K562 (cell line): ENCODE measurements at regions not wholly inside any gene's neighbourhood (a gene's known extent, or its start where the extent isn't known, plus 50 kb on each side); places are given as distances from the start of the nearest gene placed in this dataset.

ENCODE experiments used
- ARID2 ChIP-seq: fragments of 450-650 bp; IDR thresholded peaks from 2 replicates; pipeline ENCODE4 v1.6.1; 2017; ENCODE audit warnings: antibody characterized with exemption, mild to moderate bottlenecking
- DPF2 ChIP-seq: fragments of 450-650 bp; IDR thresholded peaks from 2 replicates; pipeline ENCODE4 v1.6.1; 2016
- FOXK1 ChIP-seq: sonication (generic); formaldehyde crosslinking; IDR thresholded peaks from 2 replicates; pipeline ENCODE4 v1.8.0; 2022; ENCODE audit warnings: missing genetic modification reagents, mild to moderate bottlenecking, borderline replicate concordance
- HNRNPH1 ChIP-seq: fragments of 200-400 bp; formaldehyde crosslinking; optimal IDR thresholded peaks from 2 replicates; pipeline ENCODE3; 2017; ENCODE audit warnings: low read depth, mild to moderate bottlenecking, low read length, moderate library complexity
- MTA1 ChIP-seq: fragments of 450-650 bp; IDR thresholded peaks from 2 replicates; pipeline ENCODE4 v1.6.1; 2017; ENCODE audit warnings: borderline replicate concordance
- NRF1 ChIP-seq, 2 experiments: fragments of 450-650 bp; IDR thresholded peaks in 1 of 2; conservative IDR thresholded peaks in 1 of 2; 2 replicates each; pipeline ENCODE4 v1.6.1; 2014; ENCODE audit warnings: mild to moderate bottlenecking in 2 of 2
- POLR2A ChIP-seq: fragments of 450-650 bp; conservative IDR thresholded peaks from 2 replicates; pipeline ENCODE4 v1.6.1; 2016
- POLR2B ChIP-seq: fragments of 450-650 bp; IDR thresholded peaks from 2 replicates; pipeline ENCODE4 v1.6.1; 2018; ENCODE audit warnings: low read depth; ENCODE audit not compliant: partially characterized antibody
- RBFOX2 ChIP-seq: fragments of 200-400 bp; formaldehyde crosslinking; IDR thresholded peaks from 2 replicates; pipeline ENCODE4 v1.6.1; 2017; ENCODE audit warnings: low read depth, mild to moderate bottlenecking, low read length, moderate library complexity
- TGIF2 ChIP-seq: sonication (generic); formaldehyde crosslinking; IDR thresholded peaks from 2 replicates; pipeline ENCODE4 v1.8.1; 2022; ENCODE audit warnings: mild to moderate bottlenecking, missing genetic modification reagents, moderate library complexity
- XRCC4 ChIP-seq: IDR thresholded peaks from one replicate; pipeline ENCODE4 v1.6.1; 2011; ENCODE audit not compliant: insufficient read depth, insufficient read length; ENCODE audit errors: extremely low read depth
- TF ChIP-seq, protein P1 (sequence below): fragments of 200-800 bp; sonication (Bioruptor generic); IDR thresholded peaks from 2 replicates; pipeline ENCODE4 v1.6.1; 2016; ENCODE audit warnings: missing genetic modification characterization, missing compliant biosample characterization
- TF ChIP-seq, protein P2 (sequence below): fragments of 250-450 bp; sonication (Bioruptor Pico); IDR thresholded peaks from 2 replicates; pipeline ENCODE4 v1.8.0; 2022; ENCODE audit warnings: moderate library complexity, mild to moderate bottlenecking, inconsistent platforms
- TF ChIP-seq, protein P3 (sequence below), 2 experiments: IDR thresholded peaks; 2 replicates each; pipeline ENCODE4 v1.6.1; 2012; ENCODE audit warnings: improper control_type of control experiment in 2 of 2, low read depth in 2 of 2, low read length in 2 of 2, borderline replicate concordance in 1 of 2
- TF ChIP-seq, protein P4 (sequence below): IDR thresholded peaks from 2 replicates; pipeline ENCODE4 v1.6.1; 2016; ENCODE audit warnings: missing genetic modification characterization, missing compliant biosample characterization

DNA sequence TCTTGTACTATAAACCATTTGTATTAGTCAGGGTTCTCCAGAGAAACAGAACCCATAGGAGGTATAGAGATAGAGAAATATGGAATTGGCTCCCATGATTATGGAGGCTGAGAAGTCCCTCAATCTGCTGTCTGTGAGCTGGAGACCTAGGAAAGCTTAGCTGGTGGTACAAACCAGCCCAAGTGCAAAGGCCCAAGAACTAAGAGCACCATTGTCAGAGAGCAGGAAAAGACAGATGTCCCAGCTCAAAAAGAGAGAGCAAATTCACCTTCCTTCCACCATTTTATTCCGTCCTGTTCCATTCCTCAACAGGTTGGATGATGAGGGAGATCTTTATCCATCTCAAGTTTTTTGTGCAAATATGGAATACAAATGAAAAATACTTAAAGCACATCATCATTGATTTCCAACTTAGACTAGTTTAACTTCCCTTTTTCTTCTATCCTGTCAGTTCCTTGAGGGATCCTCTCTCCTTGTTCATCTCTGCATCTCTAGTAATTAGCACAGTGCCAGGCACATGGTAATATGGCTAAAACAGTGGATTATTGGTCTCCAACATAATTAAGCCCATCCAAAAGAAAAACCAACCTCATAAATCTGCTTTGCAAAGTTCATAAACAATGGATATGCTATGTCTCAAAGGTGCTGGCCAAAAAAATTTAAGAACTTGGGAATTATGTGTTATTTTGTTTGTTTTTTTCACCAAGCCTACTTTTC is 83.1 kb upstream of the PIK3CG start (continued):
- TF ChIP-seq, protein P1, sequence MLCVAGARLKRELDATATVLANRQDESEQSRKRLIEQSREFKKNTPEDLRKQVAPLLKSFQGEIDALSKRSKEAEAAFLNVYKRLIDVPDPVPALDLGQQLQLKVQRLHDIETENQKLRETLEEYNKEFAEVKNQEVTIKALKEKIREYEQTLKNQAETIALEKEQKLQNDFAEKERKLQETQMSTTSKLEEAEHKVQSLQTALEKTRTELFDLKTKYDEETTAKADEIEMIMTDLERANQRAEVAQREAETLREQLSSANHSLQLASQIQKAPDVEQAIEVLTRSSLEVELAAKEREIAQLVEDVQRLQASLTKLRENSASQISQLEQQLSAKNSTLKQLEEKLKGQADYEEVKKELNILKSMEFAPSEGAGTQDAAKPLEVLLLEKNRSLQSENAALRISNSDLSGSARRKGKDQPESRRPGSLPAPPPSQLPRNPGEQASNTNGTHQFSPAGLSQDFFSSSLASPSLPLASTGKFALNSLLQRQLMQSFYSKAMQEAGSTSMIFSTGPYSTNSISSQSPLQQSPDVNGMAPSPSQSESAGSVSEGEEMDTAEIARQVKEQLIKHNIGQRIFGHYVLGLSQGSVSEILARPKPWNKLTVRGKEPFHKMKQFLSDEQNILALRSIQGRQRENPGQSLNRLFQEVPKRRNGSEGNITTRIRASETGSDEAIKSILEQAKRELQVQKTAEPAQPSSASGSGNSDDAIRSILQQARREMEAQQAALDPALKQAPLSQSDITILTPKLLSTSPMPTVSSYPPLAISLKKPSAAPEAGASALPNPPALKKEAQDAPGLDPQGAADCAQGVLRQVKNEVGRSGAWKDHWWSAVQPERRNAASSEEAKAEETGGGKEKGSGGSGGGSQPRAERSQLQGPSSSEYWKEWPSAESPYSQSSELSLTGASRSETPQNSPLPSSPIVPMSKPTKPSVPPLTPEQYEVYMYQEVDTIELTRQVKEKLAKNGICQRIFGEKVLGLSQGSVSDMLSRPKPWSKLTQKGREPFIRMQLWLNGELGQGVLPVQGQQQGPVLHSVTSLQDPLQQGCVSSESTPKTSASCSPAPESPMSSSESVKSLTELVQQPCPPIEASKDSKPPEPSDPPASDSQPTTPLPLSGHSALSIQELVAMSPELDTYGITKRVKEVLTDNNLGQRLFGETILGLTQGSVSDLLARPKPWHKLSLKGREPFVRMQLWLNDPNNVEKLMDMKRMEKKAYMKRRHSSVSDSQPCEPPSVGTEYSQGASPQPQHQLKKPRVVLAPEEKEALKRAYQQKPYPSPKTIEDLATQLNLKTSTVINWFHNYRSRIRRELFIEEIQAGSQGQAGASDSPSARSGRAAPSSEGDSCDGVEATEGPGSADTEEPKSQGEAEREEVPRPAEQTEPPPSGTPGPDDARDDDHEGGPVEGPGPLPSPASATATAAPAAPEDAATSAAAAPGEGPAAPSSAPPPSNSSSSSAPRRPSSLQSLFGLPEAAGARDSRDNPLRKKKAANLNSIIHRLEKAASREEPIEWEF (CRISPR knock-in tag) = no peak
- TF ChIP-seq MTA1 = no peak
- TF ChIP-seq RBFOX2 = peak; percentile 66
- no peak for TF ChIP-seq NRF1 (conservative IDR thresholded peaks at IDR 0.05 in 1 of 2, IDR thresholded peaks at IDR 0.05 in 1 of 2)
- TF ChIP-seq DPF2 = peak; percentile 24
- TF ChIP-seq, protein P2, sequence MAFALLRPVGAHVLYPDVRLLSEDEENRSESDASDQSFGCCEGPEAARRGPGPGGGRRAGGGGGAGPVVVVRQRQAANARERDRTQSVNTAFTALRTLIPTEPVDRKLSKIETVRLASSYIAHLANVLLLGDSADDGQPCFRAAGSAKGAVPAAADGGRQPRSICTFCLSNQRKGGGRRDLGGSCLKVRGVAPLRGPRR (CRISPR knock-in tag) = no peak
- no peak for TF ChIP-seq XRCC4
- TF ChIP-seq, protein P3, sequence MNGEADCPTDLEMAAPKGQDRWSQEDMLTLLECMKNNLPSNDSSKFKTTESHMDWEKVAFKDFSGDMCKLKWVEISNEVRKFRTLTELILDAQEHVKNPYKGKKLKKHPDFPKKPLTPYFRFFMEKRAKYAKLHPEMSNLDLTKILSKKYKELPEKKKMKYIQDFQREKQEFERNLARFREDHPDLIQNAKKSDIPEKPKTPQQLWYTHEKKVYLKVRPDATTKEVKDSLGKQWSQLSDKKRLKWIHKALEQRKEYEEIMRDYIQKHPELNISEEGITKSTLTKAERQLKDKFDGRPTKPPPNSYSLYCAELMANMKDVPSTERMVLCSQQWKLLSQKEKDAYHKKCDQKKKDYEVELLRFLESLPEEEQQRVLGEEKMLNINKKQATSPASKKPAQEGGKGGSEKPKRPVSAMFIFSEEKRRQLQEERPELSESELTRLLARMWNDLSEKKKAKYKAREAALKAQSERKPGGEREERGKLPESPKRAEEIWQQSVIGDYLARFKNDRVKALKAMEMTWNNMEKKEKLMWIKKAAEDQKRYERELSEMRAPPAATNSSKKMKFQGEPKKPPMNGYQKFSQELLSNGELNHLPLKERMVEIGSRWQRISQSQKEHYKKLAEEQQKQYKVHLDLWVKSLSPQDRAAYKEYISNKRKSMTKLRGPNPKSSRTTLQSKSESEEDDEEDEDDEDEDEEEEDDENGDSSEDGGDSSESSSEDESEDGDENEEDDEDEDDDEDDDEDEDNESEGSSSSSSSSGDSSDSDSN (IDR thresholded peaks at IDR 0.05; ENCODE audit: borderline replicate concordance in 1 of 2, low read depth in 2 of 2, low read length in 2 of 2) = no peak
- TF ChIP-seq TGIF2 (CRISPR knock-in tag) = no peak
- peak; percentile 51 for TF ChIP-seq POLR2B
- no peak for TF ChIP-seq ARID2
- TF ChIP-seq FOXK1 (CRISPR knock-in tag) = no peak
- TF ChIP-seq, protein P4, sequence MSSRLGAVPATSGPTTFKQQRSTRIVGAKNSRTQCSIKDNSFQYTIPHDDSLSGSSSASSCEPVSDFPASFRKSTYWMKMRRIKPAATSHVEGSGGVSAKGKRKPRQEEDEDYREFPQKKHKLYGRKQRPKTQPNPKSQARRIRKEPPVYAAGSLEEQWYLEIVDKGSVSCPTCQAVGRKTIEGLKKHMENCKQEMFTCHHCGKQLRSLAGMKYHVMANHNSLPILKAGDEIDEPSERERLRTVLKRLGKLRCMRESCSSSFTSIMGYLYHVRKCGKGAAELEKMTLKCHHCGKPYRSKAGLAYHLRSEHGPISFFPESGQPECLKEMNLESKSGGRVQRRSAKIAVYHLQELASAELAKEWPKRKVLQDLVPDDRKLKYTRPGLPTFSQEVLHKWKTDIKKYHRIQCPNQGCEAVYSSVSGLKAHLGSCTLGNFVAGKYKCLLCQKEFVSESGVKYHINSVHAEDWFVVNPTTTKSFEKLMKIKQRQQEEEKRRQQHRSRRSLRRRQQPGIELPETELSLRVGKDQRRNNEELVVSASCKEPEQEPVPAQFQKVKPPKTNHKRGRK (tag) = no peak
- TF ChIP-seq HNRNPH1 = no peak
- peak; percentile 61 for TF ChIP-seq POLR2A
